ENCODE measurements at regions not wholly inside any gene's neighbourhood (a gene's known extent, or its start where the extent isn't known, plus 50 kb on each side); places are given as distances from the start of the nearest gene placed in this dataset.

GRCh38 chr14:22513066-22513812 is 75.8 kb downstream of the DAD1 start:
- DNase-seq: no peak

DNA sequence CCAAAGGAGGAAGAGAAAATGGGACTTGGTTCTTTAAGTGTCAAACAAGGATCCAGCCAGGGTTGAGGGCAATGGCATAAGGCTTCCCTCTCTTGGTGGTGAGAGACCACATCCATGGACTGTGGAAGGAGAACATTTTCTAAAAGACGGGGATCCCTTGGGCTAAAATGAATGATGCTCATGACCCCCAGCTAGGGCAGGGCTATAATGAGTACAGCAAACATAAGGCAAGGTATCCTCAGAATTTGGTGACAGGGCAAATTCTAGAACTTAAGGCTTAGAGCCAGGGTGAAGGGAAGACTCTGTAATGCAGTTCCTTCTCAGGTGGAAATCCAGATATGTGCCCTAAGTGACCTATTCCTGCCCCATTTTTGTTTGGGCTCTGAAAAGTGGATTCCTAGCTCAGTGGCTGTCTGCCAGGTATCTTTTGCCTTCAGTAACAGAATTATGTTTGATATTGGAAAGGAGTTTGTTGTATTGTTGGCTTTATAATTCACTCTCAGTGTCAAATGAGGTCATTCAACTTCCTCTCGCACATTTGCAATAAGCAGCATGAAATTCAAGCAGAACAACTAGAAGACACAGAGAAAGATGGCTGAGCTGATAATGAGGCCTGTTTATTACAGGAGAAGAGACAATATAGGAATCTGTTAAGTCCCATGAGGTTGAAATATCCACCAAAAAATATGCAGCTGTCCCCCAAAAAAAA is 76.8 kb downstream of the DAD1 start:
- peak in 1 of 3 donors; percentile 32 for DNase-seq

DNA sequence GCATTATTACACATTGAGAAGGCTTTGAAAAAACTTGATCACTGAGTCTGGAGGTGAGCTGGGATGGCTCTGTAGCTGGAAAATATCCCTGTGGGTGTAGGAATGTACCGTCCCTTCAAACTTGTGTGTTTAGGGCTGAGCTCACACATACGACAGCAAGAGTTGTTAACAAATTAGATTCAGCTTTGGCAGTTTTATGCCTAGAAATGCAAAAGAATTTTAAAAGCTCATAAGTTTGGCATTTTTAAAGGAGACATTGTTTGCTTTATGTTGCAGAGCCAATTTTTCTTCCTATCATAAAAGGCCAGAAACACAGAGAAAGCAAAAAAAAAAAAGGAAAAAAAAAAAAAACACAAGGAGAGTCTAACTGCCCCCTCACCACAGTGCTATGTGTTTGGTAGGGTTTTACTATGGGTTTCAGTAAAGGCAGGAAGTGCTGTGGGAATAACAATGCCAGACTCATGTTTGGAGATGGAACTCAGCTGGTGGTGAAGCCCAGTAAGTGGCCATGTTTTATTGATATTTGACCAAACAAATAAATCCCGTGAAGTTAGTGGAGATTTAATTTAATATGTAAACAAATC is 78.4 kb downstream of the DAD1 start:
- DNase-seq: no peak

GRCh38 chr14:22509751-22510300 is 79.2 kb downstream of the DAD1 start:
- DNase-seq: peak; percentile 47 to 76 (median 73)

DNA sequence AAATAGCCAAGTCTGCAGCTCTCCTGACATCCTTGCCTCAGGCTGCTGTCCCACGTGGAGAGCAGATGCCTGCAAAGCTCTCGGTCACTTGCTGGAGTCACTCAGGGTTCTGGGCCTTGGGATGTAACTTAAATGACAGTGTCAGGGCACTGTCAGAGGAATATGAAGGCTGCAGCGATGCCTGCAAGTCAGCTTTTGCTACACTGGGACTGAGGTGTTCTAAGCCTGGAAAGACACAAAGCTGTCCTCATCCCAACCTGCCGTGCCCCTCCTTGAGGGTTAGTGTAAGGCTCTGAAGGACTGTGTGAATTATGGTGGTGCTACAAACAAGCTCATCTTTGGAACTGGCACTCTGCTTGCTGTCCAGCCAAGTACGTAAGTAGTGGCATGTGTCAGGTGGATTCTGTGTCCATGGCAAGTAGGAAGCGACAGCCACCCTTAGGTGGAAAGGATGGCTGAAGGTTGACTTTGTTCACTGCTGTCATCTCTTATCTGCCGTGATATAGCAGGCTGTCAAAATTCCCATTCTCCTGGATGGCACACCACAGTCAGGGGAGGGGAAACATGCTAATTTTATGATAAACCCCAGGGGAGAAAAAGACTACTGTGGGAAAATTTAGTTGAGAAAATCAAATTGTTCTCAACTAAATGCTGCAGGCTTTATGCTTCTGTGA is 79.9 kb downstream of the DAD1 start:
- no peak for DNase-seq

DNA sequence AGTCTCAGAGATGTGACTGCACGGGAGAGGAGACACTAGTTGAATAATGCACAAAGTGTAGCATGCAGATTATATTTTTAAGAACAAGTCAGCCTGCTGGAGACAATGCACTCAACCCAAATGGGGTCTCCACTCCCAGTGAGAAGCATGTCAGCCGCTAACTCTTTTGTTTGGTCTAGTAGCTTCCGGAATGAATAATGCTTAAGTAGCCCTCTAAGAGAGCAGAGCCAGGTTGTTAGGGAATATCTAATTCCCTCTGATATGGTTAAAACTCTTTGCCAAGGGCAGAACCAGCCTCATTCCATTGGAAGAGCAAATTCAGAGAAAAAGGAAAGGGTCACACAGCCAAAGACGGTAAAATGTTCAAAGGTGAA is 80.4 kb downstream of the DAD1 start:
- no peak for DNase-seq

- DNase-seq: no peak
These were observed 80.9 kb downstream of the DAD1 start for GRCh38 chr14:22508150-22508457.

DNA sequence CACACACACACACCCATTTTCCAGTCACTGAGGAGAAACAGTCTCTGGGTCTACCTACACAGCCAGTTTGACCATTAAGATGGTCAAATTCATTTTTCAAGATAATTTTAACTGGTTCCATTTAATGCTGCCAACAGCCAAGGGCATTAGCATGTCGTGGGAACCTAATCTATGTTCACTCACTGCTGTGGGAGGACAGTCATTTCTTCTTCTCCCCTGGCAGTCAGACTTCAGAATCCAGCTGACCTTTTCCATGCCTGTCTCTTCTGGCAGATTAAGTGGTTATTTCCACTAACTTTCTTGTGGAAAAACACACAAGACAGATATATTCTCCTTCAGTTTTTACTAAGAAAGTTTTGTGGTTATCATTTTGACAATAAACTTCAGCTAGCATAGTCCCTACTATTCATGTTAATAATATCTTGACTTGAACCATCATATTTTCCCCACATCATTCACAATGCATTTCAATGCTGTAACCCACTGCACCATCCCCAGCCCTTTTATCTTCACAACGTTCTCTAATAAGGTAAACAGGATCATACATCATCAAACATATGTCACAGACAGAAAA is 82.2 kb downstream of the DAD1 start:
- DNase-seq: no peak

- no peak for DNase-seq
These were observed 82.7 kb downstream of the DAD1 start for GRCh38 chr14:22506378-22506710.

DNA sequence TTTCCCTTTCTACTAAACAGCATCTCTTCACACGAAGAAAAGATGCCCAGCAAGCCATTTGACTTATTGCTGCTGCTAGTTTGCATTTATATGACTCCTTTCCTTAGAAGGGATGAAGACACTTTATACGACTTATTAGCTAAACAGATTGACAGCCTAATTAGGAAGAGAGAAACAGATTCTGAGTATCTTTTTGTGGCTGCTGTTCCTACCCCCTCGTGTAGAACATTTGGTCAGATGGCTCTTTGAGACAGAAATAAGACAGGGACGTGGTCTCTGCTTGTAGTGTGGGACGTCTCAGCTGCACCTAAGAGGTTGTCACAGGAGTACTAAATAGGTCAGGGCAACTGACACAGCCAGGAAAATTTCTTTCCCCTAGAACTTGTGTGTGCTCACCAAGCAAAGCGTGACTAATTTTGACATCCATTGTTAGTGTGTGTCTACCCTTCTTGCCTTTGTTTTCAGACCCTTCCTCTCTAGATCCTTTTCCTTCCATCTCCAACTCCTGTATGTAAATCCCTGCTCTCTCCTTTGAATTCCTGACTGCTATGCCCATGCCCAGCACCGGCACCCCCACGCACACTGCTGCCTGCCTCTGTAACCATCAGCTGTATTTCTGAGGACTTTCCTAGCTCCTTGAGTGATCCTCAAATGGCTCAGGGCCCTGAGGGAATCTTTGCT is 83.2 kb downstream of the DAD1 start:
- no peak for DNase-seq

- DNase-seq: no peak
These were observed 83.7 kb downstream of the DAD1 start for GRCh38 chr14:22505309-22505696.

- DNase-seq: no peak
These were observed 86.5 kb downstream of the DAD1 start for GRCh38 chr14:22502551-22502950.

GRCh38 chr14:22502007-22502406 is 87.0 kb downstream of the DAD1 start:
- no peak for DNase-seq

- no peak for DNase-seq
These were observed 87.9 kb downstream of the DAD1 start for GRCh38 chr14:22500954-22501726.

GRCh38 chr14:22500525-22500924 is 88.5 kb downstream of the DAD1 start:
- DNase-seq: no peak

DNA sequence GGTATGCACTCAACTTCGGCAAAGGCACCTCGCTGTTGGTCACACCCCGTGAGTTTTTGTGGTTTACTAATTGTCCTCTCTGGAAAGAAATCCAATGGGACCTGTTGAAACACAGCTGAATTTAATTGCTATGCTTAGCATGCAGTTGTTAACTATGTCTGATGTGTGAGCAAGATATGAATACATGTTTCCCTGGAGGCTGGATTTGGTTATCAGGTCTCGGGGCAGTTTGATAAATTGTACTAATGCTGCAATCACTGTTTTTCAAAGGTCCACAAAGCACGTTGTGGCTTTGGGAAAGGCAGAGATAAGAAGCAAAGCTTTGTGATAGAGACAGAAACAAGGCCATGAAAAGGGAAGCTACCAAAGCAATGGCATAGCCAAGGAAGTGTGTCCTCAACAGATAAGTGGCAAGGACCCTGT is 91.3 kb downstream of the DAD1 start:
- DNase-seq: no peak

- DNase-seq: no peak
These were observed 91.9 kb downstream of the DAD1 start for GRCh38 chr14:22497144-22497423.

GRCh38 chr14:22494486-22495135 is 94.4 kb downstream of the DAD1 start:
- no peak for DNase-seq

- DNase-seq: no peak
These were observed 95.3 kb downstream of the DAD1 start for GRCh38 chr14:22493753-22494152.

GRCh38 chr14:22492622-22493542 is 96.1 kb downstream of the DAD1 start:
- DNase-seq: no peak

All from suppressor macrophage treated with lipopolysaccharide for 1 hour (primary cell).